D341Med (cell line): ENCODE measurements at regions not wholly inside any gene's neighbourhood (a gene's known extent, or its start where the extent isn't known, plus 50 kb on each side); places are given as distances from the start of the nearest gene placed in this dataset.

Experiments
- DNase-seq: peaks from one replicate; pipeline ENCODE4 v3.0.0; 2012; ENCODE audit warnings: low spot score

- no peak for DNase-seq
Observed at GRCh38 chr6:168880271-168880670, 373.4 kb downstream of the THBS2 start.

GRCh38 chr6:168877821-168878282 is 375.8 kb downstream of the THBS2 start:
- no peak for DNase-seq

- DNase-seq = no peak
Observed at GRCh38 chr6:168876956-168877355, 376.7 kb downstream of the THBS2 start.

- no peak for DNase-seq
Observed at GRCh38 chr6:168875811-168876576, 377.7 kb downstream of the THBS2 start.

- no peak for DNase-seq
Observed at GRCh38 chr6:168874637-168875036, 379.0 kb downstream of the THBS2 start.

- DNase-seq = no peak
Observed at GRCh38 chr6:168873278-168874190, 380.1 kb downstream of the THBS2 start.

GRCh38 chr6:168871642-168872315 is 381.9 kb downstream of the THBS2 start:
- DNase-seq = no peak

- no peak for DNase-seq
Observed at GRCh38 chr6:168870982-168871381, 382.7 kb downstream of the THBS2 start.

- DNase-seq = no peak
Observed at GRCh38 chr6:168867247-168868102, 386.2 kb downstream of the THBS2 start.

- DNase-seq = no peak
Observed at GRCh38 chr6:168866534-168866933, 387.1 kb downstream of the THBS2 start.

- no peak for DNase-seq
Observed at GRCh38 chr6:168865522-168865921, 388.1 kb downstream of the THBS2 start.

GRCh38 chr6:168864541-168865460 is 388.8 kb downstream of the THBS2 start:
- DNase-seq = no peak

GRCh38 chr6:168863467-168863866 is 390.2 kb downstream of the THBS2 start:
- DNase-seq = no peak

GRCh38 chr6:168862346-168862980 is 391.2 kb downstream of the THBS2 start:
- no peak for DNase-seq

- DNase-seq = no peak
Observed at GRCh38 chr6:168860987-168861386, 392.7 kb downstream of the THBS2 start.

- no peak for DNase-seq
Observed at GRCh38 chr6:168860341-168860740, 393.3 kb downstream of the THBS2 start.

- DNase-seq = no peak
Observed at GRCh38 chr6:168858926-168859325, 394.7 kb downstream of the THBS2 start.

GRCh38 chr6:168856914-168857313 is 396.7 kb downstream of the THBS2 start:
- DNase-seq = no peak

- DNase-seq = no peak
Observed at GRCh38 chr6:168852376-168852884, 401.2 kb downstream of the THBS2 start.
